Embryonic facial prominence (tissue), 1 donor: ENCODE measurements at regions not wholly inside any gene's neighbourhood (a gene's known extent, or its start where the extent isn't known, plus 50 kb on each side); places are given as distances from the start of the nearest gene placed in this dataset.

Experiments
- DNase-seq: peaks from one replicate; pipeline ENCODE4 v3.0.0-alpha.2; 2016; ENCODE audit errors: extremely low spot score

DNA sequence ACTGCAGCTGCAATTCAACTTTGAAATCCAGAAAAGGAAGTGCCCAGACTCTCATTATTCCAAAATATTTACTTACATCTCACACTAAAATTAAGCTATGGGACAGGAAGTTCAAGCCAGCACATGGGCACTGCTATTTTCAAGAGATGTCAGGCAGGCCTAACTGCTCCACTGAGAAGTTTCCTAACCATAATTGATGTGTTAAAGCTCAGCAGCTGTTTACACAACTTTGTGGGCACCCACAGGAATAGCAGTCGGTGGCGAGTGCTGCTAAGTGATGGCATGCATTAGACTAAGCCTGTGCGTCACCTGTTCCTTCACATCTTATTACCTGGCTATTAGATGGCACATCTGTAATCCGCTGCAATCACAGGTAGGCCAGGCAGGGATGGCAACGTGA is 303.3 kb upstream of the DAB1 start:
- no peak for DNase-seq

DNA sequence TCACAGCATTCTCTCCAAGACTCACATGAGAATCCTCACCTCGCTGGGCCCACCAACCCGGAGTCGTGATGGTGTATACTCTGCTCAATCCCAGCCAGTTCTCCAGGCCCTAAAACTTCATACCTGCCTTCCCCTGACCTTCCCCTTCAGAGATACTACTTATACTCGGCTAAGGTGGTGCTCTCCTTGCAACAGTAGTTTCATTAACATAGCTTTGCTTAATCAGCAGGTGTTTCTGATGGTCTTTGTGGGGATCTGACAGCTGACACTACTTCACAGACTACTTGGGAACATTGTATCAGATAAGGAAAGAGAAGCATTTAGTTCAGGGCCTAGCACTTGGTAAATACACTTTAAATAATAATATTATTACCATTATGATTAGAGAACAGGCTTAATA is 301.5 kb upstream of the DAB1 start:
- no peak for DNase-seq

DNA sequence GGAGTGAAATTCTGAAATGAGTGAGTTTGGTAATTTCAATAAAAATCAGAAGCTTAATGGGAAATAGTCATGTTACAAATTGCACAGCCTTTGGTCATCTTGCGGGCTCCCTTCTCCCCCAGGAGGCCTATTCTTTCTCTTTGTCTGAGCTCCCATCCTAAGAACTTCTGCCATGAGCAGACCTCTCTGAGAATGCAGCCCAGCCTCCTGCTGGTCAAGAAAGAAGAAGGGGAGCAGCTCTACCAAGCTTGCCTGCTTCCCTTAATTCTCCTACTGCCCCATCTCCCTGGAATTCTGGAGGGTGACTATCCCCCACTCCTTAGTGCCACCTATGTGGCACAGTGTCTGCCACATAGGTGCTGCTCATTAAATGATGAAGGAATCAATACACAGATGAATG is 300.7 kb upstream of the DAB1 start:
- DNase-seq: no peak

DNA sequence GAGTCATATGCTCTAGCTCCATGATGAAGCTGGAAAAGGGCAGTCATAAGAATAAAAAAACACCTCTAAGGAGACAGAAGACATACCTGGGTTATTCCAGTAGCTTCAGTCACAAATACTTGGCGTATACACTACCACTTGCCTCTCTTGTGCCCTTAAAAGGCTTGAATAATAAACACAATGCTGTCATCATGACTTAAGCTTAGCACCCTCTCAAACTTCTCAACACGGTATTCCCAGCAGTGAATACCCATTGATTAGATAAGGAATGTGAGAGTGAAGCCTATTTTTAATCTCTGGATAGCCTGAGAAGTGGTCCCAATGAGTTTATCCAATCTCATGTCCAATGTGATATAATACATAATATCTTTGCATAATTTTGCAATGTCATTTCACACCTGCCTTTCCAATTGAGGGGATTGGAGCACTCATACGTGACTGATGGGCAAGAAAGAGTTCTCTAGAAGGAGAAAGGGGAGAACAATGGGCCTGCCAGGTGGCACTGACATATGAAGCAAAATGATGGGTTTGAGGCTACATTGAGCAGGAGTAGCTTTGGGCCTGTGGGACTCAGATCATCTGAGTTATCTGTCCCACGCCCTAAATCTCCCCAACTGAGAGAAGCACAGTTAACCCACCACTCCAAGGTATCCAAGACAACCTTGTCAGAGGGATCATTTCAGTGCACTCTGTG is 298.6 kb upstream of the DAB1 start:
- no peak for DNase-seq

DNA sequence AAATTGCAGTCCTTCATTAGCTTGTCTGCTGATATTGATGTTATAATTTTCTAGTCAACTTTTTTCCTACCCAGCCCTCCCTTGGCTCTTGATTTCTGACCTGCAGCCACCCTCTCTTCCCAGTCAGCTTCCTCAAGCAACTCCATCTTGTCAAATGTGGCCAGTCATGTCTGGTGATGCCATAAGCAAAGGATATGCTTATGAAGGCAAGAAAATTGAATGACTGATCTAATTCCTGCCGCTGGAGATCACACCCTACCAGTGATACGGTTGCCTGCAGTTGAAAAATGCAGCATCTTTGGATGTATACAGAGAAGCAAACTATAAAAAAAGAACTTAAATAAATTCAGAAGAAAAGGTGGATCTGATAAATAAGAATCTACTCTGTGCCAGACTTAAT is 297.1 kb upstream of the DAB1 start:
- no peak for DNase-seq

DNA sequence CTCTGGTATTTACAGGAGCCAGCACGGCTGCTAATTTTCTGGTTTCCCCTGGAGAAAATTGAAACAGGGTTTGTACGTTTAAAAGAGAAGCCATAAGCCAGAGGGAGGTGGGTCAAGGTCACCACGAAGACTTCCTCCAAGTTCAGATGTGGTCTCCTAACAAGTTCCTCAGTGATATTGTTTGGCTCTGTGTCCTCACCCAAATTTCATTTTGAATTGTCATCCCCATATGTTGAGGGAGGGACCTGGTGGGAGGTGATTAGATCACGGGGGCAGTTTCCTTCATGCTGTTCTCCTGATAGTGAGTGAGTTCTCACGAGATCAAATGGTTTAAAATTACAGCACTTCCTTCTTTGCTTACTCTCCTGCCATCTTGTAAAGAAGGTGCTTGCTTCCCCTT is 295.4 kb upstream of the DAB1 start:
- DNase-seq: no peak

DNA sequence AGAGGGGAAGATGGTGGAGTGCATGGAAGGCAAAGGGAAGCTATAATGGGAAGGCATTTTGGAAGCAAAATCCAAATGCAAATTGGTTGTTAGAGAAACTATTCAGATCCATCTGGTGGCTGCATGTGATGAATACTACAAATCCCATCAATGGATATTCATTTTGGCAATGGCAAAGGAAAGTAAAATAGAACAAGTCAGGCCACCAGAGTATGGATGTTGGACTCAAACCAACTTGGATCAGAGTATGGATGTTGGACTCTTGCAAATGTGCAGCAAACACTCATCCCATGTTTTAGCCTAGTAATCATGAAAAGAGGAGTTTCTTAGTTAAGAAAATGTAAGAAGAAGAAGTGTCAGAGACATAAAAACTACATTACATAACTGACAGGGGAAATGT is 289.6 kb upstream of the DAB1 start:
- DNase-seq: no peak

DNA sequence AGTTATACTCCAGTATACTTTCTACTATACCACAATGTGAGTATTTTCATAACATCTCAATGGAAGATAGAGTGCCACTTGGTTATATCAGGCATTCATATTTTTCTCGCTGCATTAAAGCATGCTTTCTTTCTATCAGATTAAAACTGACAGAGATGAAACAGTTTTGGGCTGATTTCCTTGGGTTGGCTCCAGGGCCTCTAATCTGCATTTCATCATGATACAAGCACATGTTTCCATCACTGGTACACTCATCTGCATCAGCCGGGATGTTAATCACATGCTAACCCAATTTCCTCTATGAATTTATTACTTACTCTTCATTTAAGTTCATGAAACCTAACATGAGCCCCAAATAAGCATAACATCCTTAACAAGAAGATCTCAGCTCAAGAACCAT is 289.0 kb upstream of the DAB1 start:
- DNase-seq: no peak

DNA sequence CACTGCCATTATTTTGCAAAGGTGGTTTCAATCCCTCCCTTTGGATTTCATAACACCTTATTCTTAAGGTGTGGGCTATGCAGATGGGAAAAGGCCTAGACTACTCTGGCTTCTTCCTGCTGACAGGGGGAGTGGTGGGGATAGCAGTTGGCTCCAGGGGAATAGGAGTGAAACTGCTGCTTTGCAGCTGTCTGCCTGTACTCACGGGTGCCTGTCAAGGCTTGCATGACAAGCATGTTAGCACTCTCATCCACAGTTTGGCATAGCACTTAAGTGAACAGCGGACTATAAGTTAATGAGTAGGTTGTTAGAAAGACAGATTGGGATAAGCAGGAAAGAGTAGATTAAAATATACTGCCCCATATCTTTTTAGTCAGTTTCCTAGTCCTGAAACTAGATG is 287.5 kb upstream of the DAB1 start:
- no peak for DNase-seq

DNA sequence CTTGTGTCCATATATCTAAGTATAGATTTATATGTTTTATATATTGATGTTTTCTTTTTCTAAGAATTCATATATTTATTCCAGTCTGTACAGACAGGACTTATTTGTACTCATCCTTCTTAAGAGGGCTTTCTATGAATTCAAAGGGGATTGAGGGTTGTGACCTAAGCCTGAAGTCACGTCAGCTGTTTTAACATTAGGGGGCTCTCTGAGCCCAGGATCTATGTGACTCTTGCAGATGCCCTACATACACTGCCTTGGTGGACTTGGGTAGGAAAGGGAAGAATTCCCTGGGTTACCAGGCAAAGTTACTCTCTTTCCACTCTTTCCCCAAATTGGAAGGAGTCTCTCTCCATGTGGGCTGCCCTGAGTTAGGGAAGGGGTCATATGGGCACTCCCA is 283.8 kb upstream of the DAB1 start:
- DNase-seq: no peak

DNA sequence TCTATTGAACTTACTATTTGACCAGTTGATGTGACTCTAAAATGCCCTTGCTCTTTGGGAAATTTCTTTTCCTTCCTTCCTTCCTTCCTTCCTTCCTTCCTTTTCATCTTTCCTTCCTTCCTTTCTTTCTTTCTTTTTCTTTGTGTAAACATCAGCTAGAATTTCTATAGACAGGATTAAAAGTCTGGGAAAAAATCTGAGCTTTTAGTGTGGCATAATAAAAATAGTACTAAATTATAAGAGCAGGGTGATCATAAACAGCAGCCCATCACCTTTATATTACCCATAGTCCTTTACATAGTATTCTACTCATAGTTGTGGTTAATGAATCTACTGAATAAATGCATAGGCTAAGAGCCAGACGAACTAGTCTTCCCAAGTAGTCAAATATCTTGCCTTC is 281.0 kb upstream of the DAB1 start:
- no peak for DNase-seq

DNA sequence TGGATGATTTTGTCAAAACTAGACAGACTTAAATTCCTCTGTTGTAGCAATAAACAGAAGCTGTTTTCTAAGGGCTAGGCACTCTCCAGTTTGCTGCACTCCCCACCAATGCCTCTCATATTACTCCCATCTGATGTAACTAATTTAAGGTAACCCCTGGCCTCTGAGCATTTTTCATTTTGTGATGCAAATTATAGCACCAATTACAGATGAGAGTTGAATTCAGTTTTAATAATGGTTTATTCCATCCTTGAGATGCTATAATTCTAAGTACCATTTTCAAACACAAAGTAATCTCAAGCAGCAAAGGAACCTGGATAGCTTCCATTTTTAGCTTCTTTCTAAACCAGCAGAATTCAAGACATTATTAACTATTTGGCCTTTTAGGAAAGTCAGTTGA is 280.4 kb upstream of the DAB1 start:
- no peak for DNase-seq

DNA sequence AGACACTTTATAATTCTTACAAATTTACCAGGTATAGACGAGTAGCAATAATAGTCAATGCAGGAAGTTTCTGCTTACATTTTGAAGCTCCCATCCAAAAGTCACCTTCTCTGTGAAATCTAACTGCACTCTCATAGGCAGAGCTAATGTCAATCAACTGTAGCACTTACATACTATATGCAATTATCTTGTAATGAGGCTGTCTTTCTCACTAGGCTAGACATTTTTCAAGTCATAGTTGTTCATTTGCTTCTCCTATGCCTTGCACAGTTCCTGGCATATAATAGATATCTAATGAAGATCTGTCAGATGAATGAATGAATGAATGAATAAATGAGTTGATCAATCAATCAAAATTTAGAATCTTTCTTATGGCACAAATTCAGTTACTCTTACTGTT is 273.0 kb upstream of the DAB1 start:
- DNase-seq: no peak

DNA sequence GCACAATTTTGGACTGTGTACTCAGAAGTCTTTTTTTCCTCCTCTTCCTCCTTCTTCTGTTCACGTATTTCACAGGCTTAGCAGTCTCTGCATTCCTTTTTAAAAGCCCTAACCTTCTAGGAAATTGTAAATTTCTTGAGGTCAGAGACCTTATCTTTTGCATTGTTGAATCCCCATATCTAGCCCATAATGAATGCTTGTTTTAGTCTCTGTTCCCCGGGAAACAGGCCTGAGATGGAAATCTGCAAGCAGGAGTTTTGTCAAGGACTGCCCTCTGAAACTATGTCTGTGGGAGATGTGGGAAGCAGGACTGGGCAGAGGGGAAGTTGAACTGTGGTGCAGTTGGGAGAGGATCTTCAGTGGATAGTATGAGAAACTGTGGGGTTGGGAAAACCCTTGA is 272.2 kb upstream of the DAB1 start:
- DNase-seq: no peak

DNA sequence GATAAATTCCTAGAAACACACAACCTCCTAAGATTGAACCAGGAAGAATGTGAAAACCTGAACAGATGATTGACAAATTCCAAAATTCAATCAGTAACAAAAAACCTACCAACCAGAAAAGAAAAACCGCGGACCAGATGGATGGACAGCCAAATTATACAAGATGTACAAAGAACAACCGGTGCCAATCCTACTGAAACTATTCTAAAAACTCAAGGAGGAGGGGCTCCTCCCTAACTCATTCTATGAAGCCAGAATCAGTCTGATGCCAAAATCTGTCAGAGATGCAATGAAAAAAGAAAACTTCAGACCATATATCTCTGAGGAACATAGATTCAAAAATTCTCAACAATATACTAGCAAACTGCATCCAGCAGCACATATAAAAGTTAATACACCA is 262.4 kb upstream of the DAB1 start:
- DNase-seq: no peak

DNA sequence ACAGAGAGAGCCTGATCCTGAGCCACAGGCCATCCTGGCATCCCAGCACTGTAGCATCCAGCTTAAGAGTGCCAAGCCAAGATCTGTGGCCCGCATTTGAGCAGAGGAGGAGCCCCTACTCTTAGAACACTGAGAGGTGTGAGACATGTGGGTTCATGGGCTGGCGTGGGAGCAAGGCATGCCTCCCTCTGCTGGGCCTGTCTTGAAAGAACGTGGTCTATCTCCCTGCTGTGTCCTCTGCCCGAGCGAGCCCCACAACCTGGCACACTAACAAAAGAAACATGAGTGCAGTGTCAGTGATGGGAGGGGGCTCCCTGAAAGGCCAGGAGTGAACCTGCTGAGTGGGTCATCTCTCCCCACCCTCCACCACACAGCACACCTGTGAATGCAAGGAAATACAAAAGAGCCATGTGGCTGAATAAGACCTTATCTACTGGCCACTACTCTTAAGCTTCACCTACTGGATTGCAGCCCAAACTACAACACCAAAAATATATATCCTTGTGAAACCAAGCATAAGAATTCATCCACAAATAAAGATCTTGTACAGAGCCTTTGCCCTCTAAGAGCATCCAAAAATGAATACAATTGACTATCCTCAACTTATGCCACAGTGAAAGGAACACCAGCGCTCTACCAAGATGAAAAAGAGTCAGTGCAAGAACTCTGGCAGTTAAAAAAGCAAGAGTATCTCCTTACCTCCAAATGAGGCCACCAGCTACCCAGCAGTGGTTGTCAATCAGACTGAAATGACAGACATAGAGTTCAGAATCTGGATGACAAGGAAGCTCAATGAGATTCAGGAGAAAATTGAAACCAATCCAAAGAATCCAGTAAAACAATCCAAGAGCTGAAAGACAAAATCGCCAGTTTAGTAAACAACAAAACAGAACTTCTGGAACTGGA is 259.4 kb upstream of the DAB1 start:
- no peak for DNase-seq

DNA sequence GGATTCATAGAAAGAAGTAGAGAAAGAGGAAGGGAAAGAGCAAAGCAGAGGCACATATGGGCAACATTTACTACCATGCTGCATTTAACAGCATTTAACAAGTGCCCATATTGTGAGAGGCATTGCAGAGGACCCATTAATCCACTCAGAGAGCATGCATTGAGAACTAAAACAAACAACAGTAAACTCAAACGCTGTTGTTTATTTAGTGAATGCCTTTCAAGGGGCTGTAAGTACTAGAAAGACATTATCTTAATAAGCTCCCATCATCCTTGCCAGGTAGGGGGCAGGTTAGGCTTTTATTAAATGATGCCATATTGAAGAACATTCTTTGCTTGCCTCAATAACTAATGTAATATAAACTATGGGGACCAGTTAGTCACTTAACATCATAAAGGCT is 254.3 kb upstream of the DAB1 start:
- no peak for DNase-seq

DNA sequence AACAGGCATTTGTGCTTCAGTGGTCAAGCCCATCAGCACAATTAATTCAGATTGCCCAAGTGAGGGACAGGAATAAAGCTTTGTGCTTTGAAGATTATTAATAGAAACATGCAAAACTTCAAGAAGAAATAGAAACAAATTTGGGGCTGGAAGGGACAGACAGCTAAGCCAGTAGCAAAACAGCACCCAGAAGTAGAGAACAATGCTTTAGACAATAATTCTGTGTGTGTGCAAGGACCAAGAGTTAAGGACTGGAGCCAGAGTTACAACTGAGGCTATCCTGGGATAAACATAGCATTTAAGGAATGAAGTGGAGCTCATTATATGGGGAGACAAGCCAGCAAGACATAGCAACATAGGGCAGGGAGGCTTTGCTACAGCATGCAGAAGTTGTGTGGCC is 251.9 kb upstream of the DAB1 start:
- no peak for DNase-seq

DNA sequence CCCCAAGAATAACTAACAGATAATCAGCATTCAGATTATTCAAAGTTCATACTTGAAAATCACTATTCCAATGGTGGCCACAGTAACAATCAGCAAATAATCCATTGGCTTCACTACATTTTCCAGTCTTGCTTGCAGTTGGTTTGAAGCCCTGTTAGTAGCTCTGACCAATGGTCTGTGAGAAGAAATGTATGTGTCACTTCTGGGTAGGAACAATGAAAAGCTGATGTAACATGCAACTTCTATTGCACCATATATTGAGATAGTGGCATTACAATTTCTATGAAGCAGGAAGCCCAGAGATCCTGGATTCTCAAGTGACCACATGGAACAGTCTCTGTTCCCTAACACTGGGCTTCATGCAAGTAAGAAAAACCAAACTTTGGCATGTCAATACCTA is 250.9 kb upstream of the DAB1 start:
- no peak for DNase-seq

DNA sequence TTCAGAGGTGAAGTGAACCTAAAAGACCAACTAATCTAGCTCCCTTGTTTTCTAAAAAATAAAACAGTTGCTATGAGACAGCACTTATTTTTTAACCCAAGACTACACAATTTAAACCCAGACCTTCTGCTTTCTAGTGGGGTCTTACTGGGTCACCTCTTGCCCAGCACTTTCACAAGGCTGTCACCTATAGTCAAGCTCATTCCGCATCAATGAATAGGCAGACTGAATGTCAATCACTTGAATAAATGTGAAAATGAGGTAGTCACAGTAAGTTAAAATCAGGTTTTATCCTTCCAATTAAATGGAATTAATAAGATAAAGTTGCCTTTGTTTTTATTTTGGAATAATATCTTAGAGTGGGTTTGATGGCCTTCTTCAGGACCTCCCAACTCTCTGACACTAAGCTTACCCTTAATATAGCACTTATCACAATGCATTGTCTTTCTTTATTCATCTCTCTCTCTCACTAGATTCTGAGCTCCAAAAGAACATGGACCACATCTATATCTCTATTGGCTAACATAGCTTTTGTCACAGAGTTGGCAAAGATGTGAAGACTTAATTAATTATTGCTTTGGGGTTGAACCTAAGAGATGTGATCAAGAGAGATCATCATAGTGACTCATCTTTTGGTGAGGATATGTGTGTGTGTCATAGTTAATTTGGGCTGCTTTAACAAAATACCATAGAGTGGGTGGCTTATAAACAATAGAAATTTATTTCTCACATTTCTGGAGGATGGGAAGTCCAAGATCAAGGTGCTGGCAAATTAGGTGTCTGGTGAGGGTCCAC is 248.7 kb upstream of the DAB1 start:
- no peak for DNase-seq

DNA sequence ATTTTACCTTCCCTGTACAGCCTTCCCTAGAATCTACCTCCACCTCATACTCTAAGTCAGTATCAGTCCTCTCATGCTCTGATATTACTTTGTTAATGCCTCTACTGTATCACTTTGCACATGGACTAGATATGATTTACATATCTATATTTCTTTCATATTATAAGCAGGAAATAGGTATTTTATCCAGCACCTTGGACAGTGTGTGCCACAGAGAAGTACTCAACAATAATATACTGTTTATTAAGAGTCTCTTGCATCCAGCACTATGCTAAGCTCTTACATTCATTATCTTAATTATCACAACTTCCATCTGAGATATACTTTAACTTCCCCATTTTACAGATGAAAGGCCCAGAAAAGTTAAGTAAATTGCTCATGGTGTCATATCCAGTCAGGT is 247.9 kb upstream of the DAB1 start:
- no peak for DNase-seq

DNA sequence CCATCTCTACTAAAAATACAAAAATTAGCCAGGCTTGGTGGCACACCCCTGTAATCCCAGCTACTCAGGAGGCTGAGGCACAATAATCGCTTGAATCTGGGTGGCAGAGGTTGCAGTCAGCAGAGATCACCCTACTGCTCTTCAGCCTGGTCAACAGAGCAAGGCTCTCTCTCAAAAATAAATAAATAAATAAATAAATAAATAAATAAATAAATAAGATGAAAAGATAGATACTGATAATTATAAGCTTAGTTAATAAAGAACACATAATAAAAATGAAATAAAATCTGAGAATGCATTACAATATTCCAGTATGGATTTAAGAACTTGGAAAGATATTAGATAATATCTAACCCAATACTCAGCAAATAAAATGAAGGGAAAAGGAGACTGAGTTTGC is 235.9 kb upstream of the DAB1 start:
- DNase-seq: no peak

DNA sequence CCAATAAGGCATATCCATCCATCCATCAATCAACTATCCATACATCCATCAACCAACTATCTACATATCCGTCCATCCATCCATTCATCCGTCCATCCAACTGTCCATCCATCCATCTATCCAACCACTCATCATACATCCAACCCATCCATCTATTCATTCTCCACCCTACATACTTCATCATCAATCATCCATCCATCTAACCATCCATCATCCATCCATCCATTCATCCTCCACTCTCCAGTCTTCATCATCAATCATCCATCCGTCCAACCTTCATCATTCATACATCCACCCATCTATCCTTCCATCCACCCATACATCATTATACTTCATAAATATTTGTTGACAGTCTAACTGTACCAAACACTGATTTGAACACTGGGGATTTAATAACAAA is 231.3 kb upstream of the DAB1 start:
- no peak for DNase-seq
